ENCODE measurements at regions not wholly inside any gene's neighbourhood (a gene's known extent, or its start where the extent isn't known, plus 50 kb on each side); places are given as distances from the start of the nearest gene placed in this dataset.
"Not testable (repeated sequence)": the region's sequence is repeated elsewhere in the genome, so short reads cannot be mapped to it uniquely, and the experiment has no call there.

DNA sequence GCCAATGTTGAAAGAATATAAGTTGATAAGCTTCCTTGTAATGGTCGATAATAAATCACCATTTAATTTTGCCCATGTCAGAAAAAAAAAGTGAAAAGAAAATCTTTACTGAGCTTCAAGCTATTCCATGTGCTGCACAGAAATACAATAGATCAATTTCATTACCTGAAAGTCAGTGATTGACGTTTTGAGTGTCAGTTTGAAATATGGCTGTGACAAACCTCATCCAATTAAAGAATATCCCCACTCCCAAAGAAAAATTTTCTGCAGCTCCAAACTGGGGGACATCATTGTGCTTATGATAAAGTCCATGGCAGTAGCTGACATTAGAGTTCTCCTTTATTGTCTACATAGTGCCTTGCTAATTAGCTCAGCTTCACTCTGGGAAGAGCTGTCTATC is 184.8 kb upstream of the RPRM start:
- ATAC-seq (ENCODE audit: low read depth in 2 of 2) (no peak), DNase-seq (no peak)

DNA sequence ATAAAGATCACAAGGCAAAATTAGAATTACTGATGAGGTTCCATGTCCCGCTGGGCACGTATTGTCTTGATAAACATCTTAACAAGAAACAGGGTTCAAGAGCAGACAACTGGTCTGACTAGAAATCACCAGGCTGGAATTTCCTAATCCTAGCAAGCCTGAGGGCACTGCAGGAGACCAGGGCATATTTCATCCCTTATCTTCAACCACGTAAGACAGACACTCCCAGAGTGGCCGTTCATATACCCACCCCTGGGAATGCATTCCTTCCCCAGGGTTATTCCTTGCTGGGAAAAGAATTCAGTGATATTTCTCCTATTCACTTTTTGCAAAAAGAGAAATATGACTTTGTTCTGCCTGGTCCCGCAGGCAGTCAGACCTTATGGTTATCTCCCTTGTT is 185.4 kb upstream of the RPRM start:
- H3K9me3 Mint-ChIP-seq = peaks cover 4 to 26% (median 8%) of the 10 kb centered on the region in 7 donors
- not testable (repeated sequence) for H3K27me3 ChIP-seq (ENCODE audit: control insufficient read depth, insufficient read depth, low read length); H3K4me3 Mint-ChIP-seq; H3K27ac Mint-ChIP-seq; ATAC-seq (ENCODE audit: low read depth in 2 of 2); H3K4me1 ChIP-seq (ENCODE audit: control insufficient read depth, insufficient read depth, low read length, poor library complexity, severe bottlenecking); DNase-seq; H3K27ac ChIP-seq (ENCODE audit: insufficient read depth, low read length, poor library complexity, severe bottlenecking); H3K4me1 Mint-ChIP-seq; H3K36me3 Mint-ChIP-seq; H3K36me3 ChIP-seq (ENCODE audit: control insufficient read depth, insufficient read depth, low read length); H3K4me3 ChIP-seq (ENCODE audit: low read depth, low read length); H3K27me3 Mint-ChIP-seq
- H3K9me3 ChIP-seq (ENCODE audit: control insufficient read depth in 2 of 2, low read length in 2 of 2) = peaks cover 0 to 16% of the 10 kb centered on the region in 2 experiments

More for the DNA sequence above, 184.8 kb upstream of the RPRM start:
- Histone ChIP-seq H3K4me1 (ENCODE audit: control insufficient read depth, insufficient read depth, low read length, poor library complexity, severe bottlenecking) (no peaks in the 10 kb centered on the region), H3K9me3 (ENCODE audit: control insufficient read depth in 2 of 2, low read length in 2 of 2) (peaks cover 0 to 13% of the 10 kb centered on the region in 2 experiments), H3K27me3 (ENCODE audit: control insufficient read depth, insufficient read depth, low read length) (no peaks in the 10 kb centered on the region), H3K27ac (ENCODE audit: insufficient read depth, low read length, poor library complexity, severe bottlenecking) (no peak overlapping the region), H3K4me3 (ENCODE audit: low read depth, low read length) (no peak overlapping the region), H3K36me3 (ENCODE audit: control insufficient read depth, insufficient read depth, low read length) (no peaks in the 10 kb centered on the region)
- Mint-ChIP-seq H3K27ac (no peak overlapping the region), H3K4me3 (no peak overlapping the region), H3K36me3 (no peaks in the 10 kb centered on the region), H3K4me1 (peaks cover 0 to 2% (median 0%) of the 10 kb centered on the region in 4 donors), H3K9me3 (peaks cover 4 to 24% (median 8%) of the 10 kb centered on the region in 7 donors), H3K27me3 (no peaks in the 10 kb centered on the region)

- no peaks in the 10 kb centered on the region for H3K36me3 Mint-ChIP-seq
- no peaks in the 10 kb centered on the region for H3K4me1 ChIP-seq (ENCODE audit: control insufficient read depth, insufficient read depth, low read length, poor library complexity, severe bottlenecking)
- no peaks in the 10 kb centered on the region for H3K27me3 ChIP-seq (ENCODE audit: control insufficient read depth, insufficient read depth, low read length)
- H3K27me3 Mint-ChIP-seq = no peaks in the 10 kb centered on the region
- no peak overlapping the region for H3K4me3 Mint-ChIP-seq
- DNase-seq (no peak), ATAC-seq (ENCODE audit: low read depth in 2 of 2) (no peak)
- peaks cover 0 to 5% (median 0%) of the 10 kb centered on the region in 4 donors for H3K4me1 Mint-ChIP-seq
- H3K36me3 ChIP-seq (ENCODE audit: control insufficient read depth, insufficient read depth, low read length) = no peaks in the 10 kb centered on the region
- H3K9me3 Mint-ChIP-seq = peaks cover 3 to 25% (median 10%) of the 10 kb centered on the region in 7 donors
- no peak overlapping the region for H3K27ac ChIP-seq (ENCODE audit: insufficient read depth, low read length, poor library complexity, severe bottlenecking)
- H3K27ac Mint-ChIP-seq = peak overlapping the region in 1 of 3 donors; percentile 4
- H3K4me3 ChIP-seq (ENCODE audit: low read depth, low read length) = no peak overlapping the region
- peaks cover 0 to 18% of the 10 kb centered on the region in 2 experiments for H3K9me3 ChIP-seq (ENCODE audit: control insufficient read depth in 2 of 2, low read length in 2 of 2)
Measured at GRCh38 chr2:153667475-153667874, 188.9 kb upstream of the RPRM start.

DNA sequence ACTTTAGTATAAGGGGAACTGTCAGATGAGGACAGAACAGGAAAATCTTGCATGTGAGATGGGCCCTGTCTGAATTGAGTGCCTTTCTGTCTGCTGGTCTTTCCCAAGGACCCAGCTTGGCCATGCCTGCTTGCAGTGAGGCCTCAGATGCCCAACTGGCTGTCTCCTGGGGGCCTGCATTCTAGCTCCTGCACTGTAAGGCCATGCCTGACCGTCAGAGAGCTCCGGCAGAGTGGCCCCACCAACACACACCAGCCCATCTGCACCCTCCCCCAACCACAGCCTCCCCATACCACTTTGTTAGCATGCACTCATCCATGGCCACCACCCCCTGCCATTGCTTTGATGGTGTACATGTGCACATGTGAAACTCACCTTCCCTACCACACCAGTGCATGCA is 190.4 kb upstream of the RPRM start:
- Histone ChIP-seq H3K4me3 (ENCODE audit: low read depth, low read length) (no peak overlapping the region), H3K27ac (ENCODE audit: insufficient read depth, low read length, poor library complexity, severe bottlenecking) (no peak overlapping the region), H3K9me3 (ENCODE audit: control insufficient read depth in 2 of 2, low read length in 2 of 2) (peaks cover 0 to 18% of the 10 kb centered on the region in 2 experiments), H3K4me1 (ENCODE audit: control insufficient read depth, insufficient read depth, low read length, poor library complexity, severe bottlenecking) (no peaks in the 10 kb centered on the region), H3K36me3 (ENCODE audit: control insufficient read depth, insufficient read depth, low read length) (no peaks in the 10 kb centered on the region), H3K27me3 (ENCODE audit: control insufficient read depth, insufficient read depth, low read length) (no peaks in the 10 kb centered on the region)
- Mint-ChIP-seq H3K36me3 (no peaks in the 10 kb centered on the region), H3K27me3 (no peaks in the 10 kb centered on the region), H3K4me3 (no peak overlapping the region), H3K9me3 (peaks cover 3 to 23% (median 13%) of the 10 kb centered on the region in 7 donors), H3K4me1 (peaks cover 0 to 5% (median 0%) of the 10 kb centered on the region in 4 donors), H3K27ac (no peak overlapping the region)
- no peak for ATAC-seq (ENCODE audit: low read depth in 2 of 2)
- no peak for DNase-seq

DNA sequence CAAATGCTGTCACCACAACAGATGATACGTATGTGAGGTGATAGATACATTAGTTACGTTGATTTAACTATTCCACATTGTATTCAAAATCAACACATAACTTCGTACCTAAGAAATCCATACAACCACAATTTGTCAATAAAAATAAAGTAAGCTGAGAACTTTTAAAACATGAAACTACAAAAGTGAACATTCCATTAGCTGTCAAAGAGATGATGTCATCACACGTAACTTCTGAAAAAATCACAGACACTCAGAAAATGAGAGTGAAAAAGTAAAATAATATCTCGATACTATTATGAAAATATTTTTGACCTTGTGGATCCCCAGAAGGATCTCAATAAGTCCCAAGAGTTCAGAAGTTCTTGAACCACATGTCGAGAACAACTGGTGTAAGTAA is 161.6 kb upstream of the GALNT13 start:
- Histone ChIP-seq H3K27ac (ENCODE audit: insufficient read depth, low read length, poor library complexity, severe bottlenecking) (no peak overlapping the region), H3K36me3 (ENCODE audit: control insufficient read depth, insufficient read depth, low read length) (no peaks in the 10 kb centered on the region), H3K27me3 (ENCODE audit: control insufficient read depth, insufficient read depth, low read length) (no peaks in the 10 kb centered on the region), H3K4me1 (ENCODE audit: control insufficient read depth, insufficient read depth, low read length, poor library complexity, severe bottlenecking) (no peaks in the 10 kb centered on the region), H3K4me3 (ENCODE audit: low read depth, low read length) (no peak overlapping the region), H3K9me3 (ENCODE audit: control insufficient read depth in 2 of 2, low read length in 2 of 2) (peaks cover 0 to 4% of the 10 kb centered on the region in 2 experiments)
- Mint-ChIP-seq H3K4me1 (no peaks in the 10 kb centered on the region), H3K4me3 (no peak overlapping the region), H3K36me3 (no peaks in the 10 kb centered on the region), H3K9me3 (peaks cover 0 to 9% (median 2%) of the 10 kb centered on the region in 7 donors), H3K27ac (no peak overlapping the region), H3K27me3 (no peaks in the 10 kb centered on the region)
- no peak for DNase-seq
- ATAC-seq (ENCODE audit: low read depth in 2 of 2) = no peak

- Mint-ChIP-seq H3K36me3 (no peaks in the 10 kb centered on the region), H3K27ac (no peak overlapping the region), H3K4me1 (no peaks in the 10 kb centered on the region), H3K4me3 (no peak overlapping the region), H3K9me3 (peaks cover 0 to 9% (median 3%) of the 10 kb centered on the region in 7 donors), H3K27me3 (no peaks in the 10 kb centered on the region)
- Histone ChIP-seq H3K4me1 (ENCODE audit: control insufficient read depth, insufficient read depth, low read length, poor library complexity, severe bottlenecking) (no peaks in the 10 kb centered on the region), H3K36me3 (ENCODE audit: control insufficient read depth, insufficient read depth, low read length) (no peaks in the 10 kb centered on the region), H3K9me3 (ENCODE audit: control insufficient read depth in 2 of 2, low read length in 2 of 2) (peaks cover 0 to 16% of the 10 kb centered on the region in 2 experiments), H3K27me3 (ENCODE audit: control insufficient read depth, insufficient read depth, low read length) (no peaks in the 10 kb centered on the region), H3K27ac (ENCODE audit: insufficient read depth, low read length, poor library complexity, severe bottlenecking) (no peak overlapping the region), H3K4me3 (ENCODE audit: low read depth, low read length) (no peak overlapping the region)
- DNase-seq = no peak
- ATAC-seq (ENCODE audit: low read depth in 2 of 2) = no peak
Measured at GRCh38 chr2:153715218-153715850, 156.4 kb upstream of the GALNT13 start.

DNA sequence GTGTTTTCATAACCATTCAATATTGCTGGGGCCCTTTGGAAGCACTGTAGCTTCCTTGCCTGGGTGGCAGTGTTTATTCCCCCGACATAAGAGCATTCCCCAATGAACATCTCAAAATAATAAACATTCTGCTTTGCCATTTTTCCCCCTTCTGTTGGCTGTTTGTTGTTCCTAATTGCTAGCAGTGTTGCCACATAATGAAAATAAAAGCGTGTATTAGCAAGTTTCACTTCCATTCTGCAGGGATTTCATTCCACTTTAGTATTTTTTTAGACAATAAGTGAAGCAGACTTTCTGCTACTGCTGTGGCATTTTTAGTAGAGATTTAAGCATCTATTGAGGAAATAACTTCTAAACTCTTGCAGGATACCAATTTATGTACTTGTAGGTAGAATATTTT is 154.7 kb upstream of the GALNT13 start:
- Mint-ChIP-seq H3K4me3 (no peak overlapping the region), H3K27me3 (no peaks in the 10 kb centered on the region)
- H3K4me3 ChIP-seq (ENCODE audit: low read depth, low read length) = no peak overlapping the region

DNA sequence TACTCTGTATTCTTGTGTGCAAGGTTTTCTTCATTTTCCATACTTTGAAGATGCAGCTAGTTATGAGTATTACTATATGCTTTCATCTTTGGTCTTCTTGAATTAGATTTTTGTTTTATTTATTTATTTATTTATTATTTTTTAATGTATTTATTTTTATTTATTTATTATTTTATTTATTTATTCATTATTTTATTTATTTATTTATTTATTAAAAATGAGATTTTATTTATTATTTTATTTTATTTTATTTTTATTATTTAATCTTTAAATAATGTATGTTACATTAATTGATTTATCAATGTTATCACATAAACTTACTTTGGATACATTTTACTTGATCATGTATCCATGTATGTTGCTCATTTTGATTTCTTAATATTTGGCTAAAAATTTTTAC is 132.3 kb upstream of the GALNT13 start:
- H3K36me3 ChIP-seq (ENCODE audit: control insufficient read depth, insufficient read depth, low read length) = no peaks in the 10 kb centered on the region
- no peak overlapping the region for H3K4me3 ChIP-seq (ENCODE audit: low read depth, low read length)
- H3K27me3 ChIP-seq (ENCODE audit: control insufficient read depth, insufficient read depth, low read length) = no peaks in the 10 kb centered on the region
- no peaks in the 10 kb centered on the region for H3K4me1 ChIP-seq (ENCODE audit: control insufficient read depth, insufficient read depth, low read length, poor library complexity, severe bottlenecking)
- Mint-ChIP-seq H3K36me3 (no peaks in the 10 kb centered on the region), H3K27me3 (no peaks in the 10 kb centered on the region), H3K4me1 (no peaks in the 10 kb centered on the region), H3K4me3 (no peak overlapping the region), H3K9me3 (peaks cover 0 to 27% (median 11%) of the 10 kb centered on the region in 7 donors), H3K27ac (no peak overlapping the region)
- H3K27ac ChIP-seq (ENCODE audit: insufficient read depth, low read length, poor library complexity, severe bottlenecking) = no peak overlapping the region
- DNase-seq = no peak
- H3K9me3 ChIP-seq (ENCODE audit: control insufficient read depth in 2 of 2, low read length in 2 of 2) = no peaks in the 10 kb centered on the region
- no peak for ATAC-seq (ENCODE audit: low read depth in 2 of 2)

More for the DNA sequence above, 154.7 kb upstream of the GALNT13 start:
- Histone ChIP-seq H3K27ac (ENCODE audit: insufficient read depth, low read length, poor library complexity, severe bottlenecking) (no peak overlapping the region), H3K36me3 (ENCODE audit: control insufficient read depth, insufficient read depth, low read length) (no peaks in the 10 kb centered on the region), H3K9me3 (ENCODE audit: control insufficient read depth in 2 of 2, low read length in 2 of 2) (peaks cover 0 to 16% of the 10 kb centered on the region in 2 experiments), H3K27me3 (ENCODE audit: control insufficient read depth, insufficient read depth, low read length) (no peaks in the 10 kb centered on the region), H3K4me1 (ENCODE audit: control insufficient read depth, insufficient read depth, low read length, poor library complexity, severe bottlenecking) (no peaks in the 10 kb centered on the region)
- Mint-ChIP-seq H3K27ac (no peak overlapping the region), H3K36me3 (no peaks in the 10 kb centered on the region), H3K9me3 (peaks cover 0 to 9% (median 3%) of the 10 kb centered on the region in 7 donors), H3K4me1 (no peaks in the 10 kb centered on the region)
- no peak for DNase-seq
- no peak for ATAC-seq (ENCODE audit: low read depth in 2 of 2)
